ENCODE measurements at regions not wholly inside any gene's neighbourhood (a gene's known extent, or its start where the extent isn't known, plus 50 kb on each side); places are given as distances from the start of the nearest gene placed in this dataset.

DNA sequence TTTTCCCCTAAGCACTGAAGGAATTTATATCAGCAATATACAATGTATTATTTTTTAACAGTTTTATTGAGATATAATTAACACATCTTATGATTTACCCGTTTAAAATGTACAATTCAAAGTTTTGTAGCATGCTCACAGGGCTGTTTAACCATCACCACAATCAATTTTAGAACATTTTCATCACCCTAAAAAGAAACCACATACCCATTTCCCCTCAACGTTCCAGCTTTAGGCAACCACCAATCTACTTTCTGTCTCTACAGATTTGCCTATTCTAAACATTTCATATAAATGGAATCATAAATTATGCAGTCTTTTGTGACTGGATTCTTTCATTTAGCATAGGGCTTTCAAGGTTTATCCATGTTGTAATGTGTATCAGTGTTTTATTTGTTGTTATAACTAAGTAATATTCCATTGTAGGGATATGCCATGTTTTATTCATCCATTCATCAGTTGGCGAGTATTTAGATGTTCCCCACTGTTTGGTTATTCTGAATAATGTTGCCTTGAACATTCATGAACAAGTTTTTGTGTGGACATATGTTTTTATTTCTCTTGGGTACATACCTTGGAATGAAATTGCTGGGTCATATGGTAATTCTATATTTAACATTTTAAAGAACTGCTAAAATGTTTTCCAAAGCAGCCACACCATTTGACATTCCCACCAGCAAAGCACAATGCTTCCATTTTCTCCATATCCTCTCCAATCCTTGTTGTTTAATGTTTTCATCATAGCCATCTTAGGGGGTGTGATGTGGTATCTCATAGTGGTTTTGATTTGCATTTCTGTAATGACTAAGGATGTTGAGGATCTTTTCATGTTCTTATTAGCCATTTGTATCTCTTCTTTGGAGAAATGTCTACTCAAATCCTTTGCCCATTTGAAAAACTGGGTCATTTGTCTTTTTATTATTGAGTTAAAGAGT, 188.5 kb downstream of the TM2D1 start:
- TF ChIP-seq, protein P1, sequence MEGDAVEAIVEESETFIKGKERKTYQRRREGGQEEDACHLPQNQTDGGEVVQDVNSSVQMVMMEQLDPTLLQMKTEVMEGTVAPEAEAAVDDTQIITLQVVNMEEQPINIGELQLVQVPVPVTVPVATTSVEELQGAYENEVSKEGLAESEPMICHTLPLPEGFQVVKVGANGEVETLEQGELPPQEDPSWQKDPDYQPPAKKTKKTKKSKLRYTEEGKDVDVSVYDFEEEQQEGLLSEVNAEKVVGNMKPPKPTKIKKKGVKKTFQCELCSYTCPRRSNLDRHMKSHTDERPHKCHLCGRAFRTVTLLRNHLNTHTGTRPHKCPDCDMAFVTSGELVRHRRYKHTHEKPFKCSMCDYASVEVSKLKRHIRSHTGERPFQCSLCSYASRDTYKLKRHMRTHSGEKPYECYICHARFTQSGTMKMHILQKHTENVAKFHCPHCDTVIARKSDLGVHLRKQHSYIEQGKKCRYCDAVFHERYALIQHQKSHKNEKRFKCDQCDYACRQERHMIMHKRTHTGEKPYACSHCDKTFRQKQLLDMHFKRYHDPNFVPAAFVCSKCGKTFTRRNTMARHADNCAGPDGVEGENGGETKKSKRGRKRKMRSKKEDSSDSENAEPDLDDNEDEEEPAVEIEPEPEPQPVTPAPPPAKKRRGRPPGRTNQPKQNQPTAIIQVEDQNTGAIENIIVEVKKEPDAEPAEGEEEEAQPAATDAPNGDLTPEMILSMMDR (IDR thresholded peaks at IDR 0.05): no peak
- no peak for TF ChIP-seq POLR2A (IDR thresholded peaks at IDR 0.05)

Measured in body of pancreas (tissue), 4 donors.